Peyer's patch (tissue), 4 donors: ENCODE measurements at regions not wholly inside any gene's neighbourhood (a gene's known extent, or its start where the extent isn't known, plus 50 kb on each side); places are given as distances from the start of the nearest gene placed in this dataset.

Experiments used
- POLR2A ChIP-seq, 2 donors: fragments of 450-650 bp; IDR thresholded peaks; one replicate each; pipeline ENCODE4 v1.5.1; 2017; ENCODE audit warnings: antibody characterized with exemption in 2 of 2, mild to moderate bottlenecking in 2 of 2, moderate library complexity in 2 of 2
- TF ChIP-seq, protein P1 (sequence below), 6 experiments: fragments of 450-650 bp in 4 of 6; fragments of 200-600 bp in 2 of 6; sonication (generic) in 1 of 6; IDR thresholded peaks; one replicate each; pipeline ENCODE4 v1.5.1; 2017 to 2019; ENCODE audit warnings: antibody characterized with exemption in 6 of 6, mild to moderate bottlenecking in 3 of 6, moderate library complexity in 1 of 6

DNA sequence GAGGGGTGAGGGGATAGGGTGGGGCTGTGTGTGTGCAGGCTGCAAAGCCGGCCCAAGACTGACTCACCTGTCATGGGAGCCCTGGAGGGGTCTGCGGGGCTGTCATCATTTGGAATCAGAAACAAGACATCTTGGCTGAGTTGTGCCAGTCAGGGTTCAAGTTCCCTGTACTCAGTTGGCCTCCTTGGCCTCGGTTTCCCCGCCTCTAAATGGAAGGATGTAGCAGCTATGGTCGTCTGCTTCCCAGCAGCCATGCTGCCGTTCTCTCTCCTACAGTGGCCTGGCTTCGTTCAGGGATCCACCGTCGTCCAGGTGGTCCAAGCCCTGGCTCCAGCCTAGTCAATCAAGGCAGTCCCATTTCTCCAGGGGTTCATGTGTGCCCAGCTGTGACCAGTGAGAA is 83.6 kb upstream of the PMEPA1 start:
- TF ChIP-seq POLR2A (IDR thresholded peaks at IDR 0.05): no peak
- TF ChIP-seq, protein P1, sequence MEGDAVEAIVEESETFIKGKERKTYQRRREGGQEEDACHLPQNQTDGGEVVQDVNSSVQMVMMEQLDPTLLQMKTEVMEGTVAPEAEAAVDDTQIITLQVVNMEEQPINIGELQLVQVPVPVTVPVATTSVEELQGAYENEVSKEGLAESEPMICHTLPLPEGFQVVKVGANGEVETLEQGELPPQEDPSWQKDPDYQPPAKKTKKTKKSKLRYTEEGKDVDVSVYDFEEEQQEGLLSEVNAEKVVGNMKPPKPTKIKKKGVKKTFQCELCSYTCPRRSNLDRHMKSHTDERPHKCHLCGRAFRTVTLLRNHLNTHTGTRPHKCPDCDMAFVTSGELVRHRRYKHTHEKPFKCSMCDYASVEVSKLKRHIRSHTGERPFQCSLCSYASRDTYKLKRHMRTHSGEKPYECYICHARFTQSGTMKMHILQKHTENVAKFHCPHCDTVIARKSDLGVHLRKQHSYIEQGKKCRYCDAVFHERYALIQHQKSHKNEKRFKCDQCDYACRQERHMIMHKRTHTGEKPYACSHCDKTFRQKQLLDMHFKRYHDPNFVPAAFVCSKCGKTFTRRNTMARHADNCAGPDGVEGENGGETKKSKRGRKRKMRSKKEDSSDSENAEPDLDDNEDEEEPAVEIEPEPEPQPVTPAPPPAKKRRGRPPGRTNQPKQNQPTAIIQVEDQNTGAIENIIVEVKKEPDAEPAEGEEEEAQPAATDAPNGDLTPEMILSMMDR (IDR thresholded peaks at IDR 0.05): no peak
